ENCODE measurements at regions not wholly inside any gene's neighbourhood (a gene's known extent, or its start where the extent isn't known, plus 50 kb on each side); places are given as distances from the start of the nearest gene placed in this dataset.
"Not testable (repeated sequence)": the region's sequence is repeated elsewhere in the genome, so short reads cannot be mapped to it uniquely, and the experiment has no call there.

DNA sequence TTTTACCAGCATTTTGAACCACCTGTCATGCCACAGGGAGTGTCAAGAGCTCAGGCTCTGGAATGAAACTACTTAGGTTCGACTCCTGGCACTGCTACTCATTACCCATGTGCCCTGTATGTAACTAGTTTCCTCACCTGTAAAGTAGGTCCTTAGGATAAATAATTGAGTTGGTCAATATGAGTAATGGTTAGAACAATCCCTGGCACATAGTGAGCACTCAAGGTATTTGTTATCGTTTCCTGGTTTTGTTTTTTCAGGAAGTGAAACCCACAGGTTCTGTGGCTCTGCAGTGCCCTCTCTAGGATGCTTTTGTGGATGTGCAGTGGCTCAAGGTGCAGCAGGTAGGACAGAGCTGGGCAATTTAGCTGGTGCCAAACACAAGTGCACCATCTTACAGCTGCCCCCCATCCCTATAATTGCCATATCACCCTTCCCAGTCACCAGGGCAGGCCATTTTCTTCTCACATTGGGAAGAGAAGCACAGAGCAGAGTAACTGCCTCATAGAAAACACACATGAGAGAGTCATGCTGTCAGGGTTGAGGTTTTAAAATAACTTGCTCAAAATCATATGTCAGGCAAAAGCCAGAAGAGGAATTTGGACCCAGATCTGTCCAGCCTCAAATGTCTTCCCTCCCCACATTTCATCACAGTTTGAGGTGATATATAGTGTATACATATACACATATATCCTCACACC lies 297.5 kb downstream of the RPAP3 start:
- DNase-seq, result peak; percentile 27

- DNase-seq, result no peak
These were observed 298.2 kb downstream of the RPAP3 start for GRCh38 chr12:47407463-47408129.

GRCh38 chr12:47403681-47404080 lies 302.1 kb downstream of the RPAP3 start:
- no peak for DNase-seq

- not testable (repeated sequence) for DNase-seq
These were observed 304.6 kb downstream of the RPAP3 start for GRCh38 chr12:47401196-47401595.

DNA sequence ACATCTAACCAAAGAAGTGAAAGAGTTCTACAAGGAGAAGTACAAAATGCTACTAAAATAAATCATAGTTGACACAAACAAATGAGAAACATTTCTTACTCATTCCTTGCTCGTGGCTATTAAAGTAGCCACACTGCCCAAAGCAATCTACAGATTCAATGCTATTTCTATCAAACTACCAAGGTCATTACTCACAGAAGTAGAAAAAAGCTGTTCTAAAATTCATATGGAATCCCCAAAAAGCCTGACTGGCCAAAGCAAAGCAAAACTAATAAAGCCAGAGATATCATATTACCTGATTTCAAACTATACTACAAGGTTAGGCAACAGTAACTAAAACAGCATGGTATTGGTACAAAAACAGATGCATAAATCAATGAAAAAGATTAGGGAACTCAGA lies 305.6 kb downstream of the RPAP3 start:
- no peak for DNase-seq

GRCh38 chr12:47397664-47398281 lies 308.1 kb downstream of the RPAP3 start:
- peak; percentile 61 for DNase-seq

DNA sequence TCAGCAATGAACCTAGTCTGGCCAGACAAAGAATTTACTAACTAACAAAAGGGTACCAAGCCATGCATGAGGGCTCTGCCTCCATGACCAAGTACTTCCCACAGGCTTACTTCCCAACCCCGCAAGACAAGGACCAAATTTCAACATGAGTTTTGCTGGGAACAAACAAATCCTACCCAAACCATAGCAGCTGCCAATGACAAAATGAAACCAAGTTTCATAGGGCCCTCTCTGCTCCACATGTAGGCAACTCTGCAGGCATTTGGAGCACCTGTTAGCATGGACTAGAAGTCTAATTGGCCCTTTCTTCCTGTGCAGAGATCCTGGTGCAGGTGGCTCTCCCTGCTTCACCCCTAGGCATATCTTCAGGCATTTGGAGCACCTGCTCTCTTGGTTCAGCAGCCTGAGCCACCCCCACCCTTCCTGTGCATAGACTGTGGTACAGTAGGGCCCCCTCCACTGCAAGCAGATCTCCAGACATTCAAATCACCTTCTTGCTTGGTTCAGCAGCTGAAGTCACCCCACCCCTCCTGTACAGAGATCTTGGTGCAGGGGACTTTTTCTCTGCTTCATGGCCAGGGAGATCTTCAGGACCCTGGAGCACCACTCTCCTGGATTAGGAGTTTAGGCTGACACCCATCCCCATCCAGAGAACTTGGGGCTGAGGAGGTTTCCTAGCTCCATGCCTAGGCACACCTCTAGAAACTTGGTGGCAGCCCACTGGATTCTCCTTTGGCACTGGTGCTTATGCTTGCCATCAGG lies 308.7 kb downstream of the RPAP3 start:
- no peak for DNase-seq

DNA sequence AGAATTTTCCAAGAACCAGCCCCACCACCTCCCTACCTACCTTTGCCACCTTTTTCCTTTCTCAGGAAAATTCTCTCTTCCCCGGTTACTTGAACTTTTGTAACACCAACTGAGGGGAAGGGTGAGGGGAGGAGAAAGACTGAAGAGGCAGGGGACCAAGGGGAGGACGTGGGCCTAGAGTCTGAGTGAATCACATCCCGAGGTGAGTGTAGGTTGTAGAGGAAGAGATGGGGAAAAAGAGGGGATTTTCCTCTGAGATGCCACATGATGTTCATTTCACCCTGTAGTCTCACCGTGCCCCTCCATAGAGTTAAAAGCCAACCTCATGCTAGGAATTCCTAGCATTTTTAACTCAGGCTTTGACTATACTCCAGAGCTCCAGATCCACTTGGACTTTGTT lies 311.8 kb downstream of the RPAP3 start:
- no peak for DNase-seq

GRCh38 chr12:47393403-47393790 lies 312.4 kb downstream of the RPAP3 start:
- no peak for DNase-seq

- DNase-seq, result peak; percentile 72
These were observed 311.8 kb upstream of the AMIGO2 start for GRCh38 chr12:47391566-47391965.

GRCh38 chr12:47388712-47389111 lies 309.0 kb upstream of the AMIGO2 start:
- no peak for DNase-seq

- DNase-seq, result no peak
These were observed 308.2 kb upstream of the AMIGO2 start for GRCh38 chr12:47387994-47388393.

DNA sequence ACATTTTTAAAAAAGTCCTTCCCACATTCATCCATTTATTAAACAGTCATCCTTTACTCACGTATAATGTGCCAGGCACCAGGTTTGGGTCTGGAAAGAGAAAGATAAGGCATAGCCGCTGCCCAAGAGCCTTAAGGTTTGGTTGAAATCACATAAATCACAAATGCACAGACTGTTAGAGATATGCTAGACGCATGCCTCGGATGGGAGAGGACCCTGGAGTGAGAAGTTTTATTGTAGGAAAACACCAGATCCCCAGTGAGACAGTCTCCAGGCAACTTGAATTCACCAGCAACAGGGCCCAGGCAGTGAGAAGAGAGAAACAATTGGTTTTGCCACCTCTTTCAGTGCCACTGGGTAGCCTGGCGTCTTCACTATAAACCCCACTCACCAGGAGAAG lies 305.9 kb upstream of the AMIGO2 start:
- no peak for DNase-seq

DNA sequence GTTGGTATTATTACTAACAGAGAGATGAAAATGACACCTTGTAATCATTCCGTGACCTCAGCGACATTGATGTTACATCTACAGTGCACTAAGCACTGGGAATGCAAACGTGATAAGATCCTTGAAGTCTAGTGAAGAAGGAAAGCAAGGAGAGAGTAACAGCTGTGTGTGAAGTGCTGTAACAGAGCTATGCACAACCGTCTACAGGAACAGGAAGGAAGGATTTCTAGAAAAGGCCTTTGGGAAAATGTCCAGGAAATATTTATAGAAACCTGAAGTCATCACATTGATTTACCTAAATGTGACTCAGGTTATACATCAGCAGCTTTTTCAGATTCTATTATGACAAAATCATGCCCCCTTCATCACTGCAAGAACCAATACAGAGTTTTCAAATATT lies 304.2 kb upstream of the AMIGO2 start:
- DNase-seq, result no peak

DNA sequence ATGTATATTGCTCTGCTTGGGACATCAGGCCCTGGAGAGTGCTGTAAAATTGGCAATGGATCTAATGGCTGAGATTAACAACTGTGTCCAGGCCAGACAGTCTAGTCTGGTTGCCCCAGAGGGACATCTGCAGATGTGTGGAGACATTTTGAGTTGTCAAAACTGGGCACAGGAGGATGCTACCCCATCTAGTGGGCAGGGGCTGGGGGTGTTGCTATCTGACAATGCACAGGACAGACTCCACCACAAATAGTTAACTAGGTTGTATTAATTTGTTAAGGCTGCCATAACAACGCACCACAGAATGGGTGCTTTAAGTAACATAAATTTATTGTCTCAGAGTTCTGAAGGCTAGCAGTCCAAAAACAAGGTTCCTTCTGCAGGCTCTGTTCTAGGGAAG lies 302.5 kb upstream of the AMIGO2 start:
- no peak for DNase-seq

GRCh38 chr12:47378907-47379306 lies 299.1 kb upstream of the AMIGO2 start:
- no peak for DNase-seq

- no peak for DNase-seq
These were observed 298.4 kb upstream of the AMIGO2 start for GRCh38 chr12:47378222-47378582.

DNA sequence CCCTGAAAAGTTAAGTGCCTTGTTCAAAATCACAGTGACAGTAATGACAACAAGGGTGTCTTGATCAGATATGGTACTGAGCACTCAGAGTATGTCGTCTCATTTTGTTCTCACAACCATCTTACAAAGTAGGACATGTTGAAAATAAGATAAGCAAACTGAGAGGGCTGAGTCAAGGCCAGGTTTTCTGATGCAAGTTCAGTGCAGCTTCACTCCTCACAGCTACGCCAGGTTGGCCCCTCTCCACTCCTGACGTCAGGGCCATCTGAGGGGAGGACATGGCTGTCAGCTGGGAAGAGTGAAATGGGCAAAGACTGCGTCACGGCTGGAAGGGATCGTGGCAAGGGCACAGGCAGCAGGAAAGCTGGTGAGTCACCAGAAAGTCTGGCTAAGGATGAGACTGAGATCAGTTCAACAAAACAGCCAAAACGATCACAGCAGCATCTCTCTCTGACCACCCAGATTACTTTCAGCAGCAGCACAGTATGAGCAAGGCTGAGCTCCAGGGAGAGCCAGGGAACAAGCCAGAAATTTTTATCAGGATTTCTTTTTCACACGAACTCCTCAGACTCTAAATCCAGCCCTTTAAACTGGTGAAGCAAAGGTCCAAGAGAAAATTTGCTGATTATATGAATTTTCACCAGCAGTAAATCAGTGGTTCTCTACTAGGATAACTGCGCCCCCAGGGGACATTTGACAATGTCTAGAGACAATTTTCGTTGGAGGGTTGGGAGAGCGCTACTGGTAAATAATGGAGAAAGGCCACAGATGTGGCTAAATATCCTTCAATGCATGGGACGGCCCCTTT lies 297.9 kb upstream of the AMIGO2 start:
- no peak for DNase-seq

GRCh38 chr12:47376927-47377326 lies 297.2 kb upstream of the AMIGO2 start:
- DNase-seq, result no peak

DNA sequence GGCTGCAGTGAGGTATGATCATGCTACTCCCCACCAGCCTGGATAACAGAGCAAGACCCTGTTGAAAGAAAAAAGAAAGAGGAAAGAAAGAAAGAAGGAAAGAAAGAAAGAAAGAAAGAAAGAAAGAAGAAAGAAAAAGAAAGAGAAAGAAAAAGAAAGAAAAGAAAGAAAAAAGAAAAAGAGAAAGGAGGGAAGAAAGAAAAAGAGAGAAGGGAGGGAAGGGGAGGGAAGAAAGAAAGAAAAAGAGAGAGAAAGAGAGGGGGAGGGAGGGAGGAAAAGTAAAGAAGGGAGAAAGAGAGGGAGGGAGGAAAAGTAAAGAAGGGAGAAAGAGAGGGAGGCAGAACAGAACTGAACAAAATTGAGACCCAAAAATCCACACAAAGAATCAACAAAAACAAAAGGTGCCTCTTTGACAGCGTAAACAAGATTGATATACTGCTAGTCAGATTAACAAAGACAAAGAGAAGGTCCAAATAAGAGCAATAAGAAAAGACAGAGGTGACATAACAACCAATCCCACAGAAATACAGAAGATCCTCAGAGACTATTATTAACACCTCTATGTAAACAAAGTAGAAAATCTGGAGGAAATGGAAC lies 293.9 kb upstream of the AMIGO2 start:
- no peak for DNase-seq

DNA sequence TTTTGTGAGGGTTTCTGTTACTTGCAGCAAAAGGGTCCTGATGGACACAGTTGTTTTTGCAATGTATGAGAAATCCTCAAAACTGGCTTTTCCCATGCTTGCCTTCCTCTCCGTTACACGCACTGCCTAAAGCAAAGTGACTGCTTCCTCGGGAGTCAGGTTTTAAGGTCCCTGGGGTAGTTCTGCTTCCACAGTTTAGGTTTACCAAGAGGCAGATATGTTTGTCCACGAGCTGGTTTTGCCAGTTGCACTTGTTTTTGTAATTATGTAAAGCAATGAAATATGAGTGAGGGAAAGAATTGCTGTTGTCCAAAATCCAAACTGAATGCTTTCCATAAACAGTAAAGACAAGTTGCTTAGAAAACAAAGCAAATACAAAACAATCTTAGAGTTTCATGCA lies 290.7 kb upstream of the AMIGO2 start:
- DNase-seq, result no peak

DNA sequence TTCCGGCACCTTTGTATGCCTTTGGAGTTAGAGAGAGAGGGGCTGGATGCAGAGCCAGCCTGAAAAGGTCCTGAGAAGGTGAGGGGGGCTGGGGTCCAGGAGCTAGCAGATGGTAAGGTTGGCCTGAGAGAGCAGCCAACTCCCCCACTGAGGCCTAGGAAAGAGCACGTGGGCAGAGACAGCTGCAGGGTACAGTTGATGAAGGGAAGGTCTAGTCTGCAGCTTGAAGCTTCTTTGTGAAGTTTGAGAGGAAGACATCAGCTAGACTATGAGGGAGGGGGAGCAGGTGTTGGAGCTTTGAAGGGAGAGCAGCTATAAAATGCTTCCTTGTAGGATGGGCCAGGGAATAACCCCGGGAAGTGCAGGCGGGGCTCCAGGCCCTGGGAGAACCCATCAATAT lies 289.3 kb upstream of the AMIGO2 start:
- no peak for DNase-seq

All from central memory CD4-positive, alpha-beta T cell (primary cell).